ENCODE measurements at regions not wholly inside any gene's neighbourhood (a gene's known extent, or its start where the extent isn't known, plus 50 kb on each side); places are given as distances from the start of the nearest gene placed in this dataset.

- H3K36me3 ChIP-seq, result no peaks in the 10 kb centered on the region
- no peak overlapping the region for H3K27ac ChIP-seq
- ATAC-seq, result no peak
- no peak for FAIRE-seq
- no peak overlapping the region for H3K4me3 ChIP-seq
- DNase-seq, result peak in 1 of 6 donors; percentile 47
- H3K27me3 ChIP-seq, result no peaks in the 10 kb centered on the region
- 68 to 70% methylated on average over 14 of the region's 14 CpGs for WGBS, 2 donors
- intact Hi-C loops (cut with DNase I), result no loop called here
- H3K4me1 ChIP-seq, result no peaks in the 10 kb centered on the region
- H3K9me3 ChIP-seq, result no peaks in the 10 kb centered on the region
- TF ChIP-seq, protein P1, sequence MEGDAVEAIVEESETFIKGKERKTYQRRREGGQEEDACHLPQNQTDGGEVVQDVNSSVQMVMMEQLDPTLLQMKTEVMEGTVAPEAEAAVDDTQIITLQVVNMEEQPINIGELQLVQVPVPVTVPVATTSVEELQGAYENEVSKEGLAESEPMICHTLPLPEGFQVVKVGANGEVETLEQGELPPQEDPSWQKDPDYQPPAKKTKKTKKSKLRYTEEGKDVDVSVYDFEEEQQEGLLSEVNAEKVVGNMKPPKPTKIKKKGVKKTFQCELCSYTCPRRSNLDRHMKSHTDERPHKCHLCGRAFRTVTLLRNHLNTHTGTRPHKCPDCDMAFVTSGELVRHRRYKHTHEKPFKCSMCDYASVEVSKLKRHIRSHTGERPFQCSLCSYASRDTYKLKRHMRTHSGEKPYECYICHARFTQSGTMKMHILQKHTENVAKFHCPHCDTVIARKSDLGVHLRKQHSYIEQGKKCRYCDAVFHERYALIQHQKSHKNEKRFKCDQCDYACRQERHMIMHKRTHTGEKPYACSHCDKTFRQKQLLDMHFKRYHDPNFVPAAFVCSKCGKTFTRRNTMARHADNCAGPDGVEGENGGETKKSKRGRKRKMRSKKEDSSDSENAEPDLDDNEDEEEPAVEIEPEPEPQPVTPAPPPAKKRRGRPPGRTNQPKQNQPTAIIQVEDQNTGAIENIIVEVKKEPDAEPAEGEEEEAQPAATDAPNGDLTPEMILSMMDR (IDR thresholded peaks at IDR 0.05), result no peak
These were observed 64.2 kb upstream of the TNRC6C start for GRCh38 chr17:77894126-77894956.

- FAIRE-seq (no peak), DNase-seq (no peak), ATAC-seq (no peak)
- WGBS, 2 donors, result 70 to 85% methylated on average over 6 of the region's 6 CpGs
- Histone ChIP-seq H3K4me3 (no peak overlapping the region), H3K27me3 (no peaks in the 10 kb centered on the region), H3K36me3 (no peaks in the 10 kb centered on the region), H3K4me1 (no peaks in the 10 kb centered on the region), H3K9me3 (no peaks in the 10 kb centered on the region), H3K27ac (no peak overlapping the region)
- intact Hi-C loops (cut with DNase I), result no loop called here
- TF ChIP-seq, protein P1 (IDR thresholded peaks at IDR 0.05), result no peak
These were observed 60.7 kb upstream of the TNRC6C start for GRCh38 chr17:77897741-77898301.

DNA sequence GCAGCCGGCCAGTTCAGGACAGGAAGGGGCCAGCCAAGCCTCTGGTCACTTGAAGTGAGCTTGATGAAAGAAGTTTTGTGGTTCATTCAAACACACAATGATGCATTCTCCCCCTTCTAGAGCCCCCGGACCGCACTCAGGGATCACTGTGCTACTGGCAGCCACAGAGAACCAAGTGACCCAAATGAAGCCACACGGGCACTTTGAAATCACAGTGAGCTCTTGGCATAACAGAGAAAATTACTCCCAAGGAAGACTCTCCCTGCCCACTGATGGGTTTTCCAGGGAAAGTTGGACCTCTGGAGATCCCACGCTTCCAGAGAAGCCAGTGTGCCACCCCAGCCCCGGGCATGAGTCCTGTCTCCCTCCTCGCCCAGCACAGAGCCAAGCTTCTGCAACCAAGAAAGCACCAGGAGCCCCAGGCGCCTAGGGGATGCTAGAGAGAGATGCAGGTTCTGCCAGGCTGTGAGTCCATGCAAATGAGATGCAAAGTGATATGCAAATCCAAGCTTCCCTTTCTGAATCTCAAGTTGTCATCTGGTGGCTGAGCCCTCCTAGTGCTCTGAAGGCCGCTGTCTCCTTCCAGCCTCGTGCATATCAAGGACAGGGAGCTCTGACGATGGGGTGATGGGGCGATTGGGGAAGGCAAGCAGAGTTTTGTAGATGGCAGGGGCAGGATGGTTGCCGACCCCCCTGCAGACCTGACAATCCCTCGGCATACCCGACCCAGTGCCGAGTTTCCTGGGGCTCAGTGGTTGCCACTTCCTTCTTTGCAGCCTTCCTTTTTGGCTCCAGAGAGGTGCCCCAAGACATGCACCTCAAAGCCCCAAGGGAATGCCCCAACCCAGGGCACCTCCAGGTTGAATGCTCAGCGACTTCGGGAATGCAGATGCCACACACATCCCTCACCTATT lies 59.7 kb upstream of the TNRC6C start:
- TF ChIP-seq, protein P1 (IDR thresholded peaks at IDR 0.05), result no peak
- H3K27ac ChIP-seq, result no peak overlapping the region
- intact Hi-C loops (cut with DNase I), result no loop called here
- H3K4me3 ChIP-seq, result no peak overlapping the region
- DNase-seq (no peak), ATAC-seq (no peak), FAIRE-seq (no peak)
- no peaks in the 10 kb centered on the region for H3K36me3 ChIP-seq
- H3K4me1 ChIP-seq, result no peaks in the 10 kb centered on the region
- H3K27me3 ChIP-seq, result no peaks in the 10 kb centered on the region
- no peaks in the 10 kb centered on the region for H3K9me3 ChIP-seq
- WGBS, 2 donors, result 60 to 73% methylated on average over 18 of the region's 18 CpGs

DNA sequence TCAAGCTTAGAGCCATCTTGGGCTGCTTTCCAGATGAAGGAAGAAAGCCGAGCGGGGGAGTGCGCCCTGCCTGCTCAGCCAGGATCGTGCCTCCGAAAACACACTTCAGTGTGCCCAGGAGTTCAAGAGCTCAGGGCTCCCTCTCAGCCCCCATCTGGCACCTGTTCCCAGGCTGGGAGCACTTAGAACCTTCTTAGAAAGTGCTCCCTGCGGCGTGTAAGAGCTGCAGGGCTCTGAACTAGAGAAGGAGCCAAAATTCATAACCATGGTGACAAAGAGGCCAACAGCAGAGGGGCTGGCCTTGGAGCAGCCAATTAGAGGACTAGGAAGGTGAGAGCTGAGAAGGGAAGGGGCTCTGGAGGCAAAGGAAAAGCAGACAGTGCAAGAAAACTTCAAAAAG lies 59.0 kb upstream of the TNRC6C start:
- Histone ChIP-seq H3K27me3 (no peaks in the 10 kb centered on the region), H3K4me1 (no peaks in the 10 kb centered on the region), H3K27ac (no peak overlapping the region), H3K36me3 (no peaks in the 10 kb centered on the region), H3K9me3 (no peaks in the 10 kb centered on the region), H3K4me3 (no peak overlapping the region)
- intact Hi-C loops (cut with DNase I), result no loop called here
- ATAC-seq, result no peak
- DNase-seq, result no peak
- TF ChIP-seq, protein P1 (IDR thresholded peaks at IDR 0.05), result no peak
- WGBS, 2 donors, result 61 to 64% methylated on average over 7 of the region's 7 CpGs
- no peak for FAIRE-seq

All from pancreas (tissue), 10 donors.